Left forelimb (tissue), 1 donor: ENCODE measurements at regions not wholly inside any gene's neighbourhood (a gene's known extent, or its start where the extent isn't known, plus 50 kb on each side); places are given as distances from the start of the nearest gene placed in this dataset.
A peak's percentile ranks its signal among the peaks of the same experiment; 100 is the strongest.

ENCODE experiments used
- DNase-seq: peaks from one replicate; pipeline ENCODE4 v3.0.0-alpha.2; 2018; ENCODE audit warnings: low spot score

- DNase-seq: no peak
Measured at GRCh38 chr2:19748073-19748375, 153.8 kb downstream of the TTC32 start.

DNA sequence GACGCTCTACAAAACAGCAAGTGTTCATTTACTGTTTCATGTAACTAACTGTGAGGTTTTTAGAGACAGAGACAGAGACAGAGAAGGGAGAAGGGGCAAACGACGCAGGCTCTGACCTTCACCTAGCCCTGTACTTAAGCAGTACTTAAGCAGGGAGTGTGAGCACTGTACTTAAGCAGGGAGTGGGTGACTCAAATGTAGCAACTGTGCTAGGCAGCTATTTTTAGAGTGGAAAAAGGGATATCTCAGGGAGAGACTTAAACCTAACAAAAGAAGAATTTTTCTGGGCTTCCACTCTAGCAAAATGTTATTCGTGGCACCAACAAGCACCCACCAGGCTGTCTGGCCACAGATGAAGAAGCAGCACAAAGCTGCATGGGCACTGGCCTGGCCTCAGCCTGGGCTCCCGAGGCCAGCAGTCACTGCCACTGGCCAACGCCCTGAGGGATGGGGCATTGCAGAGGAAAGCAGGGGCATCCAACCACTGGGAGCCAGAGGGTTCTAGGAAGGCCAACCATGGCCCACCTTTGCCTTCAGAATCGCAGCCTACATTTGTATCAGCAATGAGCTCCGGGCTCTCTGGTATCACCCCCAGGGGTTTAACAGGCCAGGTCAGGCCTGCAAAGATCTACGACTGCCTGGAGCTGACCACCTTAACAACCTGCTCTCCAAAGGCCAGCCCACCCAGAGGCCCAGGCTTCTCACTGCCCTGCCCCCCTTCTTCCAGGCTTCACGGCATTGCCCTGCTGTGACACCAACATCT is 154.3 kb downstream of the TTC32 start:
- no peak for DNase-seq

DNA sequence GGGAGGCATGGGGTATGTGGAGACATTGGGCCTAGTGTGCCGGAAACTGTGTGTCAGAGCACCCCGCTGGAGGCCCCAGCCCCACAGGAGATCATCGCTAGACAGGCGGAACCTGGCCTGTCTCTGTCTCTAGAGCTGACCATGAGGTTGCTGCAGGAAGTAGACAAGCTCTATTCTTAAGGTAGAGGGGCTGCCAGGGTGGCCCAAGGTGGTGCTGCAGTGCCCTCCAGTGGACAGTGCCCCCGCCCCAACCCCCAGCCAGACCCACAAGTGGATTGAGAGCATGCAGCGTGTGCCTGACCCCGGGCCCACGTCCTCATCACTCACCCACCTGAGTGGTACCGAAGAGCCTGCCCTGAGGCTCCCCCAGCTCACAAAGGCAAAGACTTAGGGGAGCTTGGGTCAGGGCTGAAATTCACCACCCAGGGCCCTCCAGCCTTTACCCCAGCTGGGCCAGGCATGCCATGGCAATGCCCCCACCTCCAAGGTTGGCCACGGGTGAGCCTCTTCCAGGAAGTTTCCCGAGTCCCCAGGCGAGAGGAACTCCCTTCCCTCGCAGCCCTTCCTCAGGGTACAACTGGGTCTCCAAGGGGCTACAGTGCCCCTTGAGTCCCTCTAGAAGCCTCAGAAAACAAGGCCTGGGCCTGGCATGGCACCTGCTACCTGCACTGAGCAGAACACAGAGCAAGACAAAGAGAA is 155.0 kb downstream of the TTC32 start:
- DNase-seq: no peak

- peak; percentile 28 for DNase-seq
Measured at GRCh38 chr2:19746137-19746600, 155.6 kb downstream of the TTC32 start.

DNA sequence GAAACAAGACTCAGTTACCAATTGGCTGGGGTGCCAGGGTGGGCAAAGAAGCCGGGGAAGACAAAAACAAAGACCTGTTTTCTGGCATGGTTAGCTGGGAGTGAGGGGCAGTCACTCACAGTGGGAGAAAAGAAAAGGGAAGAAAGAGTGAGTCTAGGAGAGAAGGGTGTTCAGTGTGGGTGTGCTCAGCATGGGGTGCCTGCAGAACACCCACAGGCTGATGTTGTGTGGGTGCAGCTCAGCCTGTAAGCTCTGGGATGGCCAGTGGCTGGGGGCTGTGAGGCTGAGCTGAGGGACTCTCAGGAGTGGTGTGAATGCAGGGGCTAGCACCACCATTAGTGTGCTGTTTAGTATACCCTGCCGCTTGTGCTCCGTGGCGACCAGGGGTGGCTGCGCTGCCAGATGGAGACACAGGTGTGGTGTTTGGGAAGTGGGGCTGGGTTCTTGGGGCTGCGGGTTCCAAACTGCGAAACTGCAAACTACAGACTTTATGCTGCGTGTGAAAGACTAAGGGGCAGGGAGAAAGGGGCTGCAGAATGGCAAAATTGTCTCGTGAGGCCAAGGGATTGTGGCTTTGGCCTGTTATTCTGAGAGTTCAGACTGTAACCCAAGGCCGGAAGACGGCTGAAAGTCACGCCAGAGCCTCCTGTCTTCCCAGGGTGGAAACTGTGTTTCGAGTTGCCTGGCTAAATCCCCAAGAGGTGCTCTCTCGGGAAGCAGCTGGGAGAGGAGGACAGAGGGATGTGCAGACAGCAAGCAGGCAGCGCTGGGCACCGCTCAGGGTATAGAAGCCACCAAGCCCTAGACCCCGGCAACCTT is 156.3 kb downstream of the TTC32 start:
- peak; percentile 50 for DNase-seq

GRCh38 chr2:19744456-19745199 is 157.2 kb downstream of the TTC32 start:
- DNase-seq: peak; percentile 47

DNA sequence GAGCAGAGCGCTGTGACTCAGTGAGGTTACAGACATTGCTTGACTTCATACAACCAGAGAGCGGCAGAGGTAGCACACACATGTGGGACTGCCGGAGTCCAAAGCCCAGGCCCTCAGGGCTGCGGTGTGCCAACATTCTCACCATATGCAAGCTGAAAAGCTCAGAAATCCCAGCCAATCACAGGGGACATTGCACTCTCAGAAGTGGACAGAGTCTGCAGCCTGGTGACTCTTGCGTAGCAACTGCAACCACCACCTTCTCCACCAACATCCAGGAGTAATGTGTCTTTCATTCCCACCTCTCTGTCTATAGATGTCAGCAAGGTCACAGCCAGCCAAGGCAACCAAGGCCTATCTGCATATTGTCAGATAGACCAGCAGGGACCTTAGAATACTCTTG is 158.1 kb downstream of the TTC32 start:
- DNase-seq: no peak

DNA sequence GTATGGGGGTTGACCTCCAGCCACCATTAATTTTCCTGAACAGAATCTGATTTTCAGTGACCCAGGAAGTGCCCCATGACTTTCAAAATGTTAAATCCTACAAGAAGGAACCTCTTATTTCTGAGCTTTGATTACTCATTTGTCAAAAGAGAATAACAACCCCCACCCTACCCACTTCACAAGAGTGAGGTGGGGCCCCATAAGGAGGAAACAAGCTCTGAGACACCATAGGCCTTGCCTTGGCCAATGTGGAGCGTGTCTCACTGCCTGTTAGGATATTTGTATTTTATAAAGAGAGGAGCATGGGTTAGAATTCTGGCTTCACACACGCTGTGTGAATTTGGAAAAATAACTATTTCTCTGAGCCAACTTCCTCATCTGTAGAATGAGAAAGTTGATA is 158.9 kb downstream of the TTC32 start:
- DNase-seq: no peak

- DNase-seq: no peak
Measured at GRCh38 chr2:19739256-19739655, 162.5 kb downstream of the TTC32 start.

DNA sequence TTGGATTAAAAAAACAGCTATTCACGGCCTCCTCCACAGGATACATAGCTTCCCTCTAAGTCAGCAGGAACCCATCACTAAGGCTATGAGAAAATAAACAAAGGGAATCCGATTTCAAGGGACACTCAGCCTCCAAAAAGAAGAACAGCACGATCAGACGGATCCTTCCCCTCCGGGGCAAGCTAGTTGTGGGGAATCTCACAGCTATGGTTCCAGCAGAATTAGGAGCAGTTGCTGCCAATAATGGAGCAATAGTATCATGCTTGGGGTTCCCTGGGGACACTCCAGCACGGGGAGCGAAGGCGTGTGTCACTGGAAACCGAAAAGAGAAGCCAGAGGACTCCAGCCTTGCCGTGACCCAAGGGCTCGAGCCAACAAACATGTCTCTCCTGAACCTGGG is 163.1 kb downstream of the TTC32 start:
- DNase-seq: no peak

- DNase-seq: no peak
Measured at GRCh38 chr2:19736191-19736831, 165.5 kb downstream of the TTC32 start.

- no peak for DNase-seq
Measured at GRCh38 chr2:19733951-19734425, 167.8 kb downstream of the TTC32 start.

DNA sequence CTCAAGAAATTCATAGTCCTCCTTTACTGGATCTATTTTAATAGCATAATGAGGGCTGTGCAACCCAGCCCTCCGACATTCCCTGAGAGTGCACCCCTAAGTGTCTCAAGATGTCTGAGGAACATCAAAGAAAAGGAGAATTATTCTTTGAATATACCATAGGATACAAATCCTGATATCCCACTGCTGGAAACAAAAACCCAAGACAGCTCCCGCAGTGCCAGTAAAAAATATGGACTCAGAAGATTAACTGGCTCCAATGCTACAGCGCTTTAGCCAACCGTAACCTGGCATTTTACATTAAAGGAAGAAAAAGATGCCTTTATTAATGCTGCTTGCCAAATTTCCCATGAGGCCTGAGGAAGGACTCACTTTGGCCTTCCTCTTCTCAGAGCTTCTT is 168.4 kb downstream of the TTC32 start:
- DNase-seq: no peak

DNA sequence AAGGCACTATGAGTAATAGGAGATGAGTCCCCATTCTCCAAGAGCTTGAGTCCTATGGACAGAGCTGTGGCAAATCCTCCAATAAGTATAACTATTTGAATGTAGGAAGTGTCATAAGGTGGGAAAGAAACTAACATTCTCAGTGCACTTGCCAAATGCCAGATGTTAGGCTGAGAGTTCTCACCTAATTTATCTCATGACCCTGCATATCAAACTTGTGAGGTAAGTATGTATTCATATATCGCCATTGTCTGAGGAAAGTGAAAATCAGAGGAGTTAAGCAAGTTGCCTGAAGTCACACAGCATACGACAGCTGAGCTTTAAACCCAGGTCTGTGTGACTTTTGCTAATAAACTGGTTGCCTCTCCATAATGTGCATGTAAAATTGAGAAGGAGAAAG is 169.5 kb downstream of the TTC32 start:
- no peak for DNase-seq

- no peak for DNase-seq
Measured at GRCh38 chr2:19731515-19731914, 170.3 kb downstream of the TTC32 start.

- DNase-seq: no peak
Measured at GRCh38 chr2:19731037-19731436, 170.7 kb downstream of the TTC32 start.

DNA sequence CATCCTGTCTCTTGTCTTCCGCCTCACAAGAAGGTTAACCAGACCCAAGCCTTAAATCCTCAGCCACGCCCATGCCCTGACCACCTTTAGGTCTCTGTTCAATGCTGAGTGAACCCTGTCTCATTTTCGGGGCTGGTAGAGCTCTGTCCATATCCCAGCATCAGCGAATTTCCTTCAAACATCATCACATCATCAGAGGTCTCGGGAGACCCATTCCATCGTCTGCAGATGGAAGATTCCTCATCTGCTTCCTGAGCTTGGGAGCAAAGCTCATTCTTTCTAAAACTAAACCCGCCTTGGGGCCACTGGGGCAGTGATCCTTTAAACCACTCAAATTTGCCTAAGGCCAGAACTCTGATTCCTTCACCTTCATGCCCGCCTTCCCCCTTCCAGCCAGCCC is 173.7 kb downstream of the TTC32 start:
- no peak for DNase-seq

- DNase-seq: no peak
Measured at GRCh38 chr2:19725392-19725791, 176.4 kb downstream of the TTC32 start.

- no peak for DNase-seq
Measured at GRCh38 chr2:19723021-19723420, 178.8 kb downstream of the TTC32 start.

DNA sequence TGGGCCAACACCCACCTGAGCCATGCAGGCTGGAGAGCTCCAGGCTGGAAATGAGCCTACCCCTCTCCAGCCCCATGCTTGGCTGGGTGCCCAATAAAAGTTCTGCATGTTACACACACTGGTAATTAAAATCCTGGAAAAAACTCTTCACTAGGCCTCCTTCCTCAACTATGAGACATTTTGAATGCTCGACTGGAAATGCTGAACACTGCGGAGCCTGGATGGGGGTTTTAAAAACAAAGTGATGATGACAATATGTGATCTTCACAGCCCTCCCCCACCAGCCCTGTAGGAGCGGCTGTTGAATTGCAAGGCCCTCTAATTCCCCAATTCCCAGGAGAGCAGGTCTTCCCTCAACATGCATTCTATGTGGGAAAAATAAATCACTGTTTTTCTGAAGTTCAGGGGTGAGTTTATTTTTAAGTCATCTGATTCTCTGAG is 179.2 kb downstream of the TTC32 start:
- no peak for DNase-seq

DNA sequence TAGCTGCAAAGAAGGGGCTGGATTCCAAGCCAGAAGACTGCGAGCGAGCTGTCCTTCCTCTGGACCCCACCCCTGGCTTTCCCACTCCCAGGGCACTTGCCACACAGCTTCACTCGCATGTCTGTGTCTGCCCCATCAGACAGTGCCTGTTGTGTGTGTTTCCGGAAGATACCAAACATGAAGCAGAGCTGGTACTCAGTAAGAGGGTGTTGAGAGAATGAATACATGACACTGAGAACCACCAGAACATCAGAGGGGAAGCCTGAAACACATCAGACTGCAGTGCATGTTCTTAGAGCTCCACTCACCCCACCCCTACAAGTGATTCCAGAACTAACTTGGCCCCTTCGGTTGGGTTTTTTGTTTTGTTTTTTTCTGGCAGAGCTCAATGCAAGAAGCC is 181.5 kb downstream of the TTC32 start:
- no peak for DNase-seq

- DNase-seq: no peak
Measured at GRCh38 chr2:19719540-19719939, 182.2 kb downstream of the TTC32 start.
